Mononuclear cell (primary cell): ENCODE measurements at regions not wholly inside any gene's neighbourhood (a gene's known extent, or its start where the extent isn't known, plus 50 kb on each side); places are given as distances from the start of the nearest gene placed in this dataset.

Experiments
- H3K27me3 ChIP-seq: 2 replicates; pipeline ENCODE4 v1.6.0; 2011; ENCODE audit warnings: low read length, control low read depth; ENCODE audit not compliant: insufficient read depth
- H3K4me1 ChIP-seq: 2 replicates; pipeline ENCODE4 v1.5.1; 2011; ENCODE audit warnings: mild to moderate bottlenecking, low read length, control low read depth; ENCODE audit not compliant: insufficient read depth
- H3K4me3 ChIP-seq: 2 replicates; pipeline ENCODE4 v1.5.1; 2011; ENCODE audit warnings: mild to moderate bottlenecking, low read length, moderate library complexity
- H3K9me3 ChIP-seq: 2 replicates; pipeline ENCODE4 v1.5.1; 2011; ENCODE audit warnings: low read depth, mild to moderate bottlenecking, control low read depth, low read length

- H3K27me3 ChIP-seq: no peaks in the 10 kb centered on the region
- no peak overlapping the region for H3K4me3 ChIP-seq
- H3K9me3 ChIP-seq: no peaks in the 10 kb centered on the region
- H3K4me1 ChIP-seq: no peaks in the 10 kb centered on the region
Measured at GRCh38 chr11:95680169-95680929, 109.2 kb downstream of the FAM76B start.

GRCh38 chr11:95678988-95679387 lies 110.6 kb downstream of the FAM76B start:
- Histone ChIP-seq H3K9me3 (no peaks in the 10 kb centered on the region), H3K4me3 (no peak overlapping the region), H3K4me1 (no peaks in the 10 kb centered on the region)

GRCh38 chr11:95676308-95676707 lies 113.3 kb downstream of the FAM76B start:
- Histone ChIP-seq H3K4me1 (no peaks in the 10 kb centered on the region), H3K4me3 (no peak overlapping the region), H3K27me3 (no peaks in the 10 kb centered on the region), H3K9me3 (no peaks in the 10 kb centered on the region)

More at GRCh38 chr11:95678988-95679387, 110.6 kb downstream of the FAM76B start:
- H3K27me3 ChIP-seq: no peaks in the 10 kb centered on the region

DNA sequence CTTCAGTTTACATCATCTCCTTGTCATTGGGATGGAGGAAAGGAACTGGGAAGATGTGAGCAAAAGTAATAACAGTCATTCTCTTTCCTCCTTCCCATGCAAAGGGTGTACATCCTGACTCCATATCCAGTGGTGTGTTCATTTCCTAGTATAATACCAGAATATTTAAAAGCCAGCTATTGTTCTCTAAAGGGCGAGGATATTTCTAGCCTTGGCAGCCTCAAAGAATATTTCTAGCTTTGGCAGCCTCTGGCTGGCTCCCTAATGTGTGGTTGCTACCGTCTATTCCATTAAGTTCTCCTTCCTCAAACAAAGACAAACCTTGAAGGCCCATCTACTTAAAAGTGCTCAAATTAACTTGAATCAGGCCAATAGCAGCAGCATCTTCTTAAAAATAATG lies 114.0 kb downstream of the FAM76B start:
- H3K4me3 ChIP-seq: no peak overlapping the region
- H3K27me3 ChIP-seq: no peaks in the 10 kb centered on the region
- no peaks in the 10 kb centered on the region for H3K9me3 ChIP-seq
- H3K4me1 ChIP-seq: no peaks in the 10 kb centered on the region

DNA sequence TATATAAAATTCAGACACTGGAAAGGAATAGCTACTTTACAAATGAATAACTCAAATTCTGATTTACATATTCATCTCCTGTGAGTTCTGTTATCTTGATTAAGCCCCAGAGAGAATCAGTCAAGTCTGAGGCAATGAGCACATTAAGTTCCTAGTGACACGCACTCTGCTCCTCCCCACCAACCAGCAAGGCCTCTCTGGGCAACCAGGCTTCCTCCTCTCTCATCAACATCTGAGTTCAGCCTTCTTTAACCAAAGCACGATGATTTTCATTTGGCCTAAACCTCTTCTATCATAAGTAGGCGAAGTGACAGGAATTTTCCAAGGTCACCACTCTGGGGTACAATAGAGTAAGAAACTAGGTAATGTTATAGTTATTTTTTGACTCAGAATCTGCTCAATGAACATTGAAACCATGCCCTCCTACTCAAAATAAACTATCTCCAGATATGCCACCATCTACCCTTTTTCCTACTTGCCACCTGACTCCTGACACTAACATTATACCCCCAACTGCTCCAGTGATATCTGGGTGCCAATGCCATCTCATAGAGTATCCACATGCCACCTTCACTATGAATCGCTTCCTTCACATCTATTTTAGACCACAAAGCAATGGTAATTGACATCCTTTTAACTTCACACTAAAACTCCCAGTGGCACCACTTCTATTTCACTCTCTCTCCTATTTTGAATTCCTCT lies 114.8 kb downstream of the FAM76B start:
- H3K9me3 ChIP-seq: no peaks in the 10 kb centered on the region
- H3K4me3 ChIP-seq: no peak overlapping the region
- no peaks in the 10 kb centered on the region for H3K4me1 ChIP-seq
- no peaks in the 10 kb centered on the region for H3K27me3 ChIP-seq

DNA sequence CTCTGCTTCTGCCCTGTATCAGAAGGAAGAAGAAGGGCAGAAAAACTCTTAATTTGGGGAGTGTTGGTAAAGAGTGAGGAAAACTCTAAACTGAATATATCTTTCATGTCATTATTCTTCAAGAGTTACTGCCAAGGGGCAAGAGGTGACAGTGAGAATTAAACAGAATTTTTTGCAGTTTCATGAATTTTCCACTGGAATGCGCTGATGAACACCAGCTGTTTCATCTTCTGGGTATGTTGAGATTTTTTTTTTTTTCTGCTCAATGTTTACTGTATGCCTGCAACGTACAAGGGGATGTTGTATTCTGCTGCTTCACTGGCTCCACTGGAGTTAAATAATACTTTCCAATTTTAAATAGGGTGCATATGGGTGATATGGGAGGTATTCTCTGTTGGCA lies 117.8 kb downstream of the FAM76B start:
- Histone ChIP-seq H3K9me3 (no peaks in the 10 kb centered on the region), H3K4me3 (no peak overlapping the region), H3K4me1 (no peaks in the 10 kb centered on the region), H3K27me3 (no peaks in the 10 kb centered on the region)

GRCh38 chr11:95668131-95668530 lies 121.5 kb downstream of the FAM76B start:
- no peak overlapping the region for H3K4me3 ChIP-seq
- H3K9me3 ChIP-seq: peaks cover 7% of the 10 kb centered on the region
- no peaks in the 10 kb centered on the region for H3K27me3 ChIP-seq
- H3K4me1 ChIP-seq: no peaks in the 10 kb centered on the region

GRCh38 chr11:95661162-95661561 lies 128.4 kb downstream of the FAM76B start:
- no peaks in the 10 kb centered on the region for H3K27me3 ChIP-seq

DNA sequence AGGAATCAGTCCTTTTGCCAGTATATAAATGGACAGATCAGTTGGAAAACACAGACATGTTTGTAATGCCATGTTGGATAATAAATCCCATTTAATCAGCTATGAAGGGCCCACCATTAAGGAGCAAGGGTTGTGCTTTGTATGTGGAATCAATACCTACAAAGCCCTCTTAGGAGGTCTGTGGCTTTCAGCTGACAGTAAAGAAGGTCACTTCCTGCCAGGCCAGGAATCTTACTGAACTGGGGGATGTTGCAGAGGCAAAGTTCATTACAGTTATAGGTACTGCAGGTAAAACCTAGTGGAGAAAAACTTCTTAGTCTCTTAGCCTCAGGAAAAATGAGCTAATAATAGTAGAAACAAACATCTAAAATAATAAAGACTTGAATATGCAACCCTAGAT lies 129.5 kb downstream of the FAM76B start:
- no peaks in the 10 kb centered on the region for H3K27me3 ChIP-seq
- peaks cover 4% of the 10 kb centered on the region for H3K9me3 ChIP-seq
- no peaks in the 10 kb centered on the region for H3K4me1 ChIP-seq
- no peak overlapping the region for H3K4me3 ChIP-seq

More at GRCh38 chr11:95661162-95661561, 128.4 kb downstream of the FAM76B start:
- no peak overlapping the region for H3K4me3 ChIP-seq
- peaks cover 12% of the 10 kb centered on the region for H3K9me3 ChIP-seq
- no peaks in the 10 kb centered on the region for H3K4me1 ChIP-seq

DNA sequence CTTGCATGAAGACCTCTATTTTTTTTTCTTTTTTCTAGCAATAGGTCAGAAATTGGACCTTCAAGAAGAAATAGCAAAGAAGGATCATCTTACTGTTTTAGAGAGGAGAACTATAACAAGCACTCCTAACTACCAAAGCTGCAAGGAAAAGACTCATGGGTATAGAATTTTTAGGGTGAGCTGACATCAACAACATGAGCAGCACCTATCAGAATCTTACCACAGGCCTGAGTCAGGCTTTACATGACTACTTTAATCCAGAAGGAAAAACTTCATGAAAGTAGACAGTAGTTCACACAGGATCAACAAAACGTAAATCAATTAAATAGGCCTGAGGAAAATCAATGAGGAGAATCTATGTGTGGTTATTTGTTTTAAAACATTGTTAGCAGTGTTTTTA lies 130.5 kb downstream of the FAM76B start:
- Histone ChIP-seq H3K4me3 (no peak overlapping the region), H3K4me1 (no peaks in the 10 kb centered on the region), H3K27me3 (no peaks in the 10 kb centered on the region), H3K9me3 (peaks cover 4% of the 10 kb centered on the region)

GRCh38 chr11:95655536-95655935 lies 134.0 kb downstream of the FAM76B start:
- Histone ChIP-seq H3K9me3 (no peaks in the 10 kb centered on the region), H3K4me1 (peaks cover 5% of the 10 kb centered on the region), H3K27me3 (no peaks in the 10 kb centered on the region), H3K4me3 (no peak overlapping the region)

GRCh38 chr11:95653680-95654079 lies 135.9 kb downstream of the FAM76B start:
- H3K4me1 ChIP-seq: peaks cover 12% of the 10 kb centered on the region
- H3K9me3 ChIP-seq: no peaks in the 10 kb centered on the region
- no peak overlapping the region for H3K4me3 ChIP-seq
- H3K27me3 ChIP-seq: no peaks in the 10 kb centered on the region

DNA sequence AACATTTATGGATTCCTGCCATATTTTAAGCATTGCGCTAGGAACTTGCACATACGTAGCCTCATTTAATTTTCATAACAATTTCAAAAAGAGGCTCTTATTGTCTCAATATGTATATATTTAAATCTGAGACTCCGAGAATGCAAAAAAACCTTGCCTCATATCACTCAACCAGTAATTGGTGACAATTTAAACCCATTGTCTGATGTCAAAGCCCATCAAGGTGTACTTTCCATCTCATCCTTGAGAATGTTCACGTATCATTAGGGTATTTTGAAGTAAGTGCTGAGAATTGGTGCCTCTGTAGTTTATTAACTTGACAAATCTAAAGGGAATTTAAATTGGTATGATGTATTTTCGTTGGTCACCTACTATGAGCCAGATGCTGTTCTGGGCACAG lies 136.5 kb downstream of the FAM76B start:
- no peak overlapping the region for H3K4me3 ChIP-seq
- no peaks in the 10 kb centered on the region for H3K9me3 ChIP-seq
- H3K27me3 ChIP-seq: no peaks in the 10 kb centered on the region
- peaks cover 12% of the 10 kb centered on the region for H3K4me1 ChIP-seq

- Histone ChIP-seq H3K4me1 (peaks cover 12% of the 10 kb centered on the region), H3K4me3 (no peak overlapping the region), H3K27me3 (no peaks in the 10 kb centered on the region), H3K9me3 (no peaks in the 10 kb centered on the region)
Measured at GRCh38 chr11:95652002-95652472, 137.5 kb downstream of the FAM76B start.

DNA sequence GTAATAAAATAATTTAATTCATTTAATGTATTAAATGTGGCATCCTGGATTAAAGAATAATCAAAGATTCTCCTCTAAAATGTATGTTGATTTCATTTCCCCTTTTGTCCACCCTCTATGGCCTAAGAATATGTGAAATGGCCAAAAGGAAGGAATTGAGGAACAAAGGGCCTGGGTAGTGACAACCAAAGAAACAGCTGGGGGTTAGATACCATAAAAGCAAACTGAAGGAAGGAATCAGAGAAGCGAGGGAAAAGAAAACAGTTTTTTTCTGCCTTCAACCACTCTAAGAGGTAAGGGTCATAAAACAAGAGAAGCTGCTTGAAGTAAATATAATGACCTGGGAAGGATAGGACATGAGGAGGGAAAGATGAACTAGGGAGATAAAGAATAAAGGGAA lies 139.3 kb downstream of the FAM76B start:
- no peak overlapping the region for H3K4me3 ChIP-seq
- peaks cover 12% of the 10 kb centered on the region for H3K4me1 ChIP-seq
- no peaks in the 10 kb centered on the region for H3K27me3 ChIP-seq
- H3K9me3 ChIP-seq: no peaks in the 10 kb centered on the region

DNA sequence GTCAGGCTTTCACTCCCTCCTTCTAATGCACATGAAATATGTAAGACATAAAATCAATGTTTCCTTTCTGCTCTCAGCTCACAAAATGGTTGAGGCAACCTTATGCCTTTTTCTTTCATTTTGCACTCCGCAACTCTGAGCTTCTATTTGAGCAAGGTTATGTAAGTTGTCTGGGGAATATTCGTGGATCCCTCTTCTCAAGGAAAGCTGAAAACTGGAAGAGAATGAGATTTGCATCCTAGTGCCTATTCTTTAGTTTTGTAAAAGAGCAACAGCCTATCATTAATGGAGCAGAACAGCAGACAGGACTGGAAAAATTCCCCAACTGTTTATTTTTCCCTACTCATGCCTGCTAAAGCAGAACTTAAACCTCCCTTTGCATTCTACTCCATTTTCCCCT lies 141.7 kb downstream of the FAM76B start:
- H3K4me1 ChIP-seq: peaks cover 12% of the 10 kb centered on the region
- no peaks in the 10 kb centered on the region for H3K9me3 ChIP-seq
- H3K27me3 ChIP-seq: no peaks in the 10 kb centered on the region
- no peak overlapping the region for H3K4me3 ChIP-seq
